HG03045 (cell line): ENCODE measurements at regions not wholly inside any gene's neighbourhood (a gene's known extent, or its start where the extent isn't known, plus 50 kb on each side); places are given as distances from the start of the nearest gene placed in this dataset.
"Not testable (repeated sequence)": the region's sequence is repeated elsewhere in the genome, so short reads cannot be mapped to it uniquely, and the experiment has no call there.

Experiments
- ATAC-seq: cut with Tn5 transposase; IDR thresholded peaks from one replicate; pipeline ENCODE4 v1.9.1; 2021; ENCODE audit warnings: mild to moderate bottlenecking, moderate library complexity; ENCODE audit not compliant: unreplicated experiment

- ATAC-seq: peak; percentile 73
These were observed 96.2 kb upstream of the KLHL13 start for GRCh38 chrX:118212817-118213183.

GRCh38 chrX:118215346-118215745, 98.7 kb upstream of the KLHL13 start:
- no peak for ATAC-seq

GRCh38 chrX:118216087-118216486, 99.5 kb upstream of the KLHL13 start:
- no peak for ATAC-seq

- ATAC-seq: no peak
These were observed 99.9 kb upstream of the KLHL13 start for GRCh38 chrX:118216509-118216908.

DNA sequence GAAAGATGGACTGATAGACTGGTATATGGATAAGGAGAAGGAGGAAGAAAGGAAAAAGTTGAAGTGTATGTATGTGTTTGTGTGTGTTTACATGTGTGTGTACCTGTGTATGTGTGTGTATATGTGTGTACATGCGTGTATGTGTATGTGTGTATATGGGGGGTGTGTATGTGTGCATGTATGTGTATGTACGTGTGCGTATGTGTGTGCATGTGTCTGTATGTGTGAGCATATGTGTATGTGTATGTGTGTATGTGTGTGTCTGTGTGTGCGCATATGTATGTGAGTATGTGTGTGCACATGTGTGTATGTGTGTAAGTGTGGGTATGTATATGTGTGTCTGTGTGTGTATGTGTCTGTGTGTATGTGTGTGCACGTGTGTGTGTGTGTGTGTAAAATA, 101.5 kb upstream of the KLHL13 start:
- no peak for ATAC-seq

- ATAC-seq: no peak
These were observed 102.3 kb upstream of the KLHL13 start for GRCh38 chrX:118218940-118219339.

- ATAC-seq: no peak
These were observed 103.3 kb upstream of the KLHL13 start for GRCh38 chrX:118219866-118220265.

- ATAC-seq: no peak
These were observed 103.9 kb upstream of the KLHL13 start for GRCh38 chrX:118220509-118220908.

GRCh38 chrX:118221270-118221669, 104.7 kb upstream of the KLHL13 start:
- no peak for ATAC-seq

- no peak for ATAC-seq
These were observed 105.1 kb upstream of the KLHL13 start for GRCh38 chrX:118221733-118222132.

DNA sequence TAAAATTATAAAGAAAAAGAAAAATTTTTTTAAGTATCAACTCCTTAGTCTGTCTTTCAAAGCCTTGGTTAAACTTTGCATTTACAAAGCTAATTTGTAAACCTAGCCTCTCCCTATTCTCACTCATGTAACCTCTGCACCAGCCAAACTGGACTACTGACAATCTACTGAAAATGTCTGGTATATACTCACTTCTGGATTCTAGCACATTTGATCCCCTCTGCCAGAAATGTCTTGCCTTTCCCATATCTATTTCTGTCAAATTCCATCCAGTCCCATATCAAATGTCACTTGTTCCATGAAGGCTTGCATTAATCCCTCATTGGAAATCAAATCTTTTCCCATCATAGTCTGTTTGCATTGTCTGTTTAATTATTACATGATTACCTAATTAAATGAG, 105.8 kb upstream of the KLHL13 start:
- ATAC-seq: no peak

DNA sequence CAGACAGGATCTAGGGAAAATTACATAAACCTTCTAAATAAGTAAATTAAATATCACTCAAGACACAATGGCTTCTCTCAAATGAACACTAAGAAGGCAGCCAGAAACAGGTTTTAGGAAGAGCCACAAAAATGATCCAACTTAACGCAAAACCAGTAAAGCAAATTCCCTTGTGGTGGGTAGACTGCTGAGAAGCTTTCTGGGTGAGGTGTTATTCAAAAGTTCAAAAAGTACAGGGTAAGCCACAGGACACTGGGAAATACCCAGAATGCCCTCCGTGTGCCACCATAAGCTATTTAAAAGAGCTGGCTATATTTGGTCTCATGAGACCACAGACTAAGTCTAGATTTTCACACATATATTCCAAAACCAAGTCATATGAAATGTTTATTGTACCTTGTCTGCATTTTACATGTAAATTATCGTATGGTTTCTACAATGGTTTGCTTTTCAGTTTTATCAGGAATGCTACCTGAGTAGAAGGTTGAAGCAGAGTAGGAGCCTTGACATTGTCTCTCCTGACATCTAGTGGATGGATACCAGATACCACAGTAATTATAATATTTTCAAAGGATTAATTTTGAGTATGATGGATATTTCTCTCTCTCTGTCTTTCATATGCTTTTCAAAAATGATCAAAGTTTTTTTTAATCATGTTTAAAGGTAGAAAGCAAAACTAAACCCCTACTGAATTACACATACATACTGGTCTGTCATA, 109.3 kb upstream of the KLHL13 start:
- ATAC-seq: no peak

GRCh38 chrX:118228041-118228440, 111.4 kb upstream of the KLHL13 start:
- no peak for ATAC-seq

GRCh38 chrX:118228456-118228855, 111.8 kb upstream of the KLHL13 start:
- no peak for ATAC-seq

DNA sequence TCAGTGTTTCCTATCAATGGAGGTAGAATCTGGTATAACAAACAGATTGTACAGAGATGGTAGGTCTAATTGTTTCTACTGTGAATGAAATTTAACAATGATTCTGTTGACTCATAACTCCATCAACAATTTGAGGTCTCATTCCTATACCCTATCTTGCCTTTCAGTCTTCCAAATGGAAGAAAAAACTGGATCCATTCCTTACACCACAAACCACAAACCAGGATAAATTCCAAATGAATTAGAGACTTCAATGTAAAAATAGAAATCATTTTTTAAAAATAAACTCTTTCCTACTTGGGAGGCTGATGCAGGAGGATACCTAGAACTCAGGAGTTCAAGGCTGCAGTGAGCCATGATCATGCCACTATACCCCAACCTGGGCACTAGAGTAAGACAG, 114.4 kb upstream of the WDR44 start:
- ATAC-seq: no peak

DNA sequence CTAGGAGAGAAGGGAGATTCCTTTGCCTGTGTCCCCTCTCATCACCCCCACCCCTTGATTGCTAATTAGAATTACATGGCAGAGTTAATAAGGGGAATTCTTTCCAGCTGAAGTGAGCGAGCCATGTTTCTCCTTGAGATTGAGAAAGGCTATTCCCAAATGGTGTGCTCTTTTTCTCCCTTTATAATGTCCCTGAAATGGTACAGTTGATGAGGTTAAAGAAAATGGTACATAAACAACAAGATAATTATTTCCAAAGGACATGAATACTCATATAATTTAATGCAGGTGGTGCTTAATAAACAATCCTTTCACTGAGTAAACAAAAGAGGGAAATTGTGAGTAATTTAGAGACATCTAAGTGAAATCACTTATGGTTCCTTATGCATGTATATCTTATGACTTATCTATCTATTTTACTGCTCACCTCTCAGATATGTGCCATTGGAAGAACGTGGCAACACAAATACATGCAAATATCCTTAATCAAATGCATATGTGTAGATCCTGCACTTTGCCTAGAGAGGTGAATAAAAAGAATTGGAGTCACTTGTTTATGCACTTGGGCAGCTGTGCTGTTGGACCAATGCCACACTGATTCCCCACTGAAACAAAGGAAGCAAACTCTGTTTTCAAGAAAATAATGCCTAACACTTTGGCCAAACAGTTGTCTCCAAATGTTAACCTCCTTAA, 106.6 kb upstream of the WDR44 start:
- no peak for ATAC-seq

GRCh38 chrX:118239913-118240698, 105.8 kb upstream of the WDR44 start:
- no peak for ATAC-seq

DNA sequence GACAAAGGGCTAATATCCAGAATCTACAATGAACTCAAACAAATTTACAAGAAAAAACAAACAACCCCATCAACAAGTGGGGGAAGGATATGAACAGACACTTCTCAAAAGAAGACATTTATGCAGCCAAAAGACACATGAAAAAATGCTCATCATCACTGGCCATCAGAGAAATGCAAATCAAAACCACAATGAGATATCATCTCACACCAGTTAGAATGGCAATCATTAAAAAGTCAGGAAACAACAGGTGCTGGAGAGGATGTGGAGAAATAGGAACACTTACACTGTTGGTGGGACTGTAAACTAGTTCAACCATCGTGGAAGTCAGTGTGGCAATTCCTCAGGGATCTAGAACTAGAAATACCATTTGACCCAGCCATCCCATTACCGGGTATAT, 98.9 kb upstream of the WDR44 start:
- not testable (repeated sequence) for ATAC-seq

DNA sequence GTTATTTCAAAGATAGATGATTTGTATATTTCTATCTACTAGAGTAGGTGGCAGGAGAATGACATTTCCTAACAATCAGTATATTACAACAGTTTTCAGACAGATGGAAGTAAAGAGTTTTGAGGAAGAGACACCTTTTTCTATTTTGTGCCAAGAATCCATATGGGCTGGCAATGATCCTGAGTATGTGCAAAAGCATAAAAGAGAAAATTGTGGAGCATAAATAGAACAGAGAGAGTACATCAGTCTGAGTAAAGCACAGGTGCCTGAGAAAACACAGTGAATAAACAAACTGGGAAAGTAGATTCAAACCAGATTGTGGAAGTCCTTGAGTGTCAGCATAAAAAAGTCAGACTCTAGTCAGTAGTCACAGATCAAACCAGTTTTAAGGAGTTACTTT, 96.8 kb upstream of the WDR44 start:
- ATAC-seq: no peak

DNA sequence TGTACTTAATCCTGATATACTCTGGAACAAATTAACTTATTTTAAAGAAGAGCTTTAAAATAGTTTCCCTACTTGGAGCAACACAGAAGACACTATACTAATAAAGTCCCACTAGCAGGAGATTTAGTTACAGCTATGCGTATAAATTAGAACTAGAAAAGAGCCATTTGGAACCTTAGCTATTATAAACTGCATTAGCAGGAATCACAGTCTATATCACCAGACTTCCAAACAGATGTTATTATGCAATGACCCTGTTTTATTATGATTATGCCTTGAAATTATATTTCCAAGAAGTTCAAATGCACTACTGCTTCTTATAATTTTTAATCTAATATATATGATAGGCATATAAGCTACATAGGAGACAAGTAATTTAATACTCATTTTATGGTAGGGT, 95.5 kb upstream of the WDR44 start:
- no peak for ATAC-seq

DNA sequence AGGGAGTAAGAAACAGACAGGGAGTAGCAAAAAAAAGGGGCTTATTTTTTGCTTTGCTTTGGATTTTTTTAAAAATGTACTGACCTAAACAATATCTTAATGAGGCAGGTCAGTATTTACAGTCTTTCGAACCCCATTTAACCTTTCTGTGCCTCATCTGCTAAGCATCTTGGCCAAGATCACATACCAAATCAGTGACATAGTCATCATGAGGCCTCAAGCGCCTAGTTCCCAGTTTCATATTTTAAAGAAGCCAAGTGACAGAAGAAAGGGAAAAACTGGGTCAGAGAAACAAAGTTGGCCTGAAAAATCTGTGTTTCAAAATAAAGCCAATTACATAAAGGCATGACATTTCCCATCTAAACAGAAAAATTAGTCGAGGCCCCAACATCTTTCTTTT, 94.6 kb upstream of the WDR44 start:
- ATAC-seq: no peak

DNA sequence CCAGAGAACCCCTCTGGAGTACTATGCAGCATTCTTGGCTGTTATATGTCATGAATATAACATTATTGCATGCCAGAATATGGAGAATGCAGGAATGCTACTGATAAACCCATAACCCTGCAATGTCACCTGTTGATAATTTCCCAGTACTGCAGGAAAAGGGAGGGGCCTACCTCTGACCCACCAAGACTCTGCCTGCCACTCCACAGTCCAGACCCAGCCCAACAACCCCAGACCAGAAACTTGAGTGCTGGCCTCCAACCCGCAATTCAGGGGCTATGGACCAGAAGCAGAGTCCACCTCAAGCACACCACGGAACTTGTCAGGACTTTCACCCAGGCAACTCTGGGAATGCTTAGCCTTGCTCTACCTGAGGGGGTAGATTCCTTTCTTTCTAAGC, 92.9 kb upstream of the WDR44 start:
- ATAC-seq: no peak
